ENCODE measurements at regions not wholly inside any gene's neighbourhood (a gene's known extent, or its start where the extent isn't known, plus 50 kb on each side); places are given as distances from the start of the nearest gene placed in this dataset.
"Not testable (repeated sequence)": the region's sequence is repeated elsewhere in the genome, so short reads cannot be mapped to it uniquely, and the experiment has no call there.

DNA sequence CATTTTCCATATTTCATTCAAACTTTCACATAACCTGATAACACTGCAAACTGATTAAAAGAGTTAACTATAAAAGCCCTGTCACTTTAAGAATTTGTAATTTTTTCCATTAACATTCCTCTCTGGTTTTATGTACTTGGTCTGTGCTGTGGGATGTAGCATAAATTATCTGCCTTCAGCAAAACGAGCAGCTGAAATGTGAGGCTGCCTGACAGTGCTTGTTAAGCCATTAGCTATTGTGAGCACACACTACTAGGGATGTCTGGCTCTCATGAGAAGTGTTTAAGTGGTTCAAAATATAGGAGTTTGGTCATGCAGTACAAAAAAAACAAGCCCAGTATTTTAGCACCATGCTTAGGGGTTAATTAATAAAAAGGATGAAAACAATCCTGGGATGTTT, 63.0 kb downstream of the HOXA1 start:
- DNase-seq, result peak in 1 of 2 experiments; percentile 12

GRCh38 chr7:27031289-27032172, 64.3 kb downstream of the HOXA1 start:
- DNase-seq, result no peak

GRCh38 chr7:27030393-27031050, 65.3 kb downstream of the HOXA1 start:
- no peak for DNase-seq

GRCh38 chr7:27025270-27025669, 70.5 kb downstream of the HOXA1 start:
- DNase-seq, result no peak

GRCh38 chr7:27010068-27010467, 85.7 kb downstream of the HOXA1 start:
- DNase-seq, result no peak

- DNase-seq, result no peak
Observed at GRCh38 chr7:27000496-27000895, 95.3 kb downstream of the HOXA1 start.

DNA sequence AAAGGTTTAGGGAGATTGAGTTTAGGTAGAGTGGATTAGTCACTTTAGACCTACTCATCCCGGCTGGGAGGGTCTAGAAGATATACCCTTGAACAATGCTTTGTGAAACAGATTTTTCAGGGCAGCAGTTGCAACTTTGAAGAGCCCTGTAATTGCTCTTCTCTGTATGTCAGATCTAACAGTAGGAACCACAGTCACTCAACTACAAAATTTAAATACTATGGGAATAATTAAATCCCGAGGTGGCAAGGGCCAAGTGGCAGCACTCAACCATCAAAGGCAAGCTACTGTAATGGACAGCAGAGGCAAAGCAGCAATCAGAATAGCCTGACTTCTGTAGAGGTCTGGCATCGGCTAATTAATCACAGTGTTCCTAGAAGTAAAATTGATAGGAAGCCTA, 97.5 kb downstream of the HOXA1 start:
- DNase-seq, result not testable (repeated sequence)

GRCh38 chr7:26995666-26996065, 100.1 kb downstream of the HOXA1 start:
- no peak for DNase-seq

- no peak for DNase-seq
Observed at GRCh38 chr7:26993816-26994810, 101.7 kb downstream of the HOXA1 start.

GRCh38 chr7:26992670-26993069, 103.1 kb downstream of the HOXA1 start:
- no peak for DNase-seq

GRCh38 chr7:26991796-26992195, 104.0 kb downstream of the HOXA1 start:
- no peak for DNase-seq

DNA sequence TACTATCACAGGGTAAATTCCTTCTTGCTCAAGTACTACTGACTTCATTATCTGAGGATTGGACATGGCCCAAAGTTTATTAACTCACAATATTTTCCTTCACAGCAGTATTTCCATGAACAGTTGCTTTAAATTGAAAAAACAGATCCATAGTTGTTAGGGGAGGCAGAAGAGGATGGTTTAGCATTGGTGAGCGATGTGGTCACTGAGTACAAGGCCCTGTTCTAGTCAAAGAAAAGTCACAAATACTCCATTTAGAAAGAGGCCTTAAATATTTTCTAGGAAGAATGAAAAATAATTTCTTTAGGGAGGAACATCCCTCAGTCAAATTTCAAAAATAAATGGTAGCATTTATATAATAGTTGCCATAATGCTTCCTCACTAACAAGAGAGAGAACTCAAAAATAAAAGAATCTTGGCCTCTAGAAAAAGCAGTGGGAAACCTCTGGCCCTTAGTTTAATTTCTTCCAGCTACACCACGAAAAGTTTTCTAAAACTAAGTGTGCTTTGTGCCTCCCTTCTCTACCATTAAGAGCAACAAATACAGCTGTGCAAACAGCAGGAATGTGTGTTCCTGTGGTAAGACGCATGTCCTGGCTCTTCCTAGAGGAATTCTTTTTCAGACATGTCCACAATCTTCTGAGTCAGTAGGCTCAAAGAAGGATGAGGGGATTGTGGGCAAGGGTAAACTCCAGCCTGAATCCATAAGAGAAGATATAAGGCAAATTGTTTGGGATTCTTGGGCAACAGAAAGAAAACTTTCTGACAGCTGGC, 105.7 kb downstream of the HOXA1 start:
- no peak for DNase-seq

DNA sequence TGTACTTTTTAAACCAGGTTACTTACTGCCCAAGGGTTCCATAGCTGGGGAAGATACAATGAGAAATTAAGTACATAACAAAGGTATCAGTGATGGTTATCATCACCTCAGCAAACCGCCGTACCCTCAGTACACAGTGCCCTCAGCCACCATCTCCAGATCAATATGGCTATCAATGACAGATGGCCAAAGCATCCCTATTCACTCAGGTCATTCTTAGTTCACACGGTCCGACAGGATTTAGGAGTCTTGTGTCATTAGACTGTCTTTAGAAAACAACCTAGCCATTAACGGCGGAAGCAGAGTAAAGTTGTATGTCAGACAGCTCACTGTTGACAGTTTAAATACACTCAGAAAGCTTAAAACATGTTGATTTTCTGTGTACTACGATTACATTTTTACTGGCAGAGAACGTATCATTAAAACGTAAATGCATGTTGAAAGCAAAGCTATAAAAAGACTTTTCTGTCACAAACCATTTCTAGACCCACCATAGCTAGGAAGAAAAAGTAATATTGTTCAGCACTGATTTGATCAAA, 106.9 kb downstream of the HOXA1 start:
- DNase-seq, result no peak

DNA sequence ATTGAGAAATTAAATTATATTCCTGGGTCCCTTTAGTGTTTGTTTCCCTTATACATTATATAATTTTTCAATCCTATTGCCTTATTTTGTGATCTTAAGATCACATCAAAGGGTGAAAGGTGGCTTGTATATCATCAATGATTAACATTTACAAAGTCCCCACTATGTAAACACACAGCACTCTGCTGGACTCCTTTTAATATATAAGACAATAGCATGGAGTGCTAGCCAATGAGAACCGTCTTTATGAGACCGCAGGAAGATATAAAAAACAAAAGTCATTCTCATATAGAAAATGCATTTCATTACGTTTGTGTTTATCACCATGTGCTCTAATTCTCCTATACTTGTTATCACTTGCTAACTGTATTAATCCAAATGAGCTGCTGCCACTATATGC, 108.5 kb downstream of the HOXA1 start:
- DNase-seq, result no peak

GRCh38 chr7:26978146-26978545, 113.8 kb upstream of the SKAP2 start:
- no peak for DNase-seq

DNA sequence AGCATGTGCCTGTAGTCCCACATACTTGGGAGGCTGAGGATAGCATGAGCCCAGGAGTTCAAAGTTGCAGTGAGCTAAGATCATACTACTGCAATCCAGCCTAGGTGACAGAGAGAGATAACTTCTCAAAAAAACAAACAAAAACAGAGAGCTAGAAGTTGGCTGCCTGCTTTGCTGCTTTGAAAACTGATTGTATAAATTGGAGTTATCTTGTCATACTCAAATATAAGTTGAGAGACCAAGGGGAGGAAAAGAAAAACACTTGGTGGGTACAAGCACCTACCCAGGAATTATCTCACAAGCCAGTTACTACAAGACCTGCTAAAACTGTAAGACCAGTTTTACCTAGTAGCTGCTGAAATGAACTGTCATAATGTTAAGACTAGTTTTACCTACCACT, 112.5 kb upstream of the SKAP2 start:
- no peak for DNase-seq

DNA sequence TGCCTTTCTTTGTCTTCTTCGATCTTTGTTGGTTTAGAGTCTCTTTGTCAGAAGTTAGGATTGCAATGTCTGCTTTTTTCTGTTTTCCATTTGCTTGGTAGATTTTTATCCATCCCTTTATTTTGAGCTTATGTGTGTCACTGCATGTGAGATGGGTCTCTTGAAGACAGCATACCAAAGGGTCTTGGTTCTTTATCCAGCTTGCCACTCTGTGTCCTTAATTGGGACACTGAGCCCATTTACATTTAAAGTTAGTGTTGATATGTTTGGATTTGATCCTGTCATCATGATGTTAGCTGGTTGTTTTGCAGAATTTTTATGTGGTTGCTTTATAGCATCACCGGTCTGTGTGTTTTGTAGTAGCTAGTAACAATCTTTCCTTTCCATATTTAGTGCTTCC, 107.5 kb upstream of the SKAP2 start:
- DNase-seq, result not testable (repeated sequence)

GRCh38 chr7:26965724-26966123, 101.3 kb upstream of the SKAP2 start:
- no peak for DNase-seq

GRCh38 chr7:26964156-26964808, 99.9 kb upstream of the SKAP2 start:
- no peak for DNase-seq

DNA sequence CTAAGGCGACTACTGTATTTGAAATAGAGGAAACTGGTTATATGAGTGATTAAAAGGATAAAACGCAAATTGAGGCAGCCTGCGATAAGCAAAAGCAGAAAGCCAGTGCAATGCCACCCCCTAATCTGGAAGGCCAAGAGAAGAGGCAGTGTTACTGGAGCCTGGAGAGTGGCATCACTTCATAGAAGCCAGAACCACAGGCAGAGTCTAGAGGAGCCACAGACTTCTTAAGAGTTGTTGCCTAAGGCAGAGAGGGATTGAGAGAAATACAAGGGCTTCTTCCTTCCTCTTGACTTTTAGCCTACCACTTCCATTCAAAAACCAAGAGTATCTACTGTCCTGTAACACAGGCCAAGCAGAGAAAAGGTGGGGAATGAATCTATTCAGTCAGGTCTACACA, 94.9 kb upstream of the SKAP2 start:
- no peak for DNase-seq

DNA sequence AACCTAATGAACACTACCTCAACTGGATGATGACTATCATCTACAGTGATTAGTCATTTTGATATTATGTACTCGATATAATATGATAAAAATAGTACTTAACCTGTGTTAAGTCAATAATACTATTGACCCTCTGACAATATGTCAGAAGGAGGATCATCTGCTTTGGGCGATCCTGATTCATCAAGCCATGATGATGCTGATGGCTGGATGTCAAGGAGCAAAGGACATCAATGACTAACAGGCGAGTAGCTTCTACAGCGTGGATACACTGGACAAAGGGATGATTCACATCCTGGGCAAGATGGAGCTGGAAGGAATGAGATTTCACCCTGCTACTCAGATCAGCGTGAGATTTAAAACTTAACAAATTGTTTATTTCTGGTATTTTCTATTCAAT, 94.4 kb upstream of the SKAP2 start:
- no peak for DNase-seq

GRCh38 chr7:26955516-26955915, 91.1 kb upstream of the SKAP2 start:
- DNase-seq, result no peak
